ENCODE measurements at regions not wholly inside any gene's neighbourhood (a gene's known extent, or its start where the extent isn't known, plus 50 kb on each side); places are given as distances from the start of the nearest gene placed in this dataset.
"Not testable (repeated sequence)": the region's sequence is repeated elsewhere in the genome, so short reads cannot be mapped to it uniquely, and the experiment has no call there.

- DNase-seq = no peak
Observed at GRCh38 chr2:595831-596592, 81.2 kb downstream of the TMEM18 start.

DNA sequence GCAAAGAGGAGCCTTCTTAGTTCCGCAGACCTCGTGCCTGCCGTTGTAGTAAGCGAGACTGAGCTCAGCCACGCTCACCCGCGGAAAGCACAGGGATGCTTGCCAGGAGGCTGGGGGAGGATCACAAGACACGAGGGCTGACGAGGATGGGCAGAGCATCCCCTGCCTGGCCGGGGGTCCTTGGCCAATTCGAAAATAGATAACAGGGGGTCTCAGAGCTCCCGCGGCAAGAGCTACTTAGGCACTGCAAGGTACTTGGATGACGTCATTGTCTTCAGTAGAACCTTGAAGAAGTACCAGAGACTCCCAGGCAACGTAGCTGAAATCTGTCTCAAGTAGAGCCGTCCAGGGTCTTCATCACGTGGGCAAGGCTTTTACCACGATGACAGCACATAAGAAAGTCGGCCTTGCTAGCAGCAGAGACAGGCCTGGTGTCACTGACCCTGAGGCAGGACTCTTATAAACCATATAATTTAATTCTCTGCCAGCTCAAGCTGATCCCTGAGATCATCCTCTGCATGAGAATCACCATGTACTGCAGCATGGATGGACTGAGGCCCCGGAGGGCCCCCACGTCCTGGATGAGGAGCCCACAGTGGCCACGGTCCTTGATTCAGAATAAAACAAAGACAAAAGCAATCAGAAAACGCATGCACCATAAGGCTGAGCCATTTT, 81.9 kb downstream of the TMEM18 start:
- no peak for DNase-seq

GRCh38 chr2:594297-594949, 82.8 kb downstream of the TMEM18 start:
- no peak for DNase-seq

- no peak for DNase-seq
Observed at GRCh38 chr2:593356-594026, 83.7 kb downstream of the TMEM18 start.

DNA sequence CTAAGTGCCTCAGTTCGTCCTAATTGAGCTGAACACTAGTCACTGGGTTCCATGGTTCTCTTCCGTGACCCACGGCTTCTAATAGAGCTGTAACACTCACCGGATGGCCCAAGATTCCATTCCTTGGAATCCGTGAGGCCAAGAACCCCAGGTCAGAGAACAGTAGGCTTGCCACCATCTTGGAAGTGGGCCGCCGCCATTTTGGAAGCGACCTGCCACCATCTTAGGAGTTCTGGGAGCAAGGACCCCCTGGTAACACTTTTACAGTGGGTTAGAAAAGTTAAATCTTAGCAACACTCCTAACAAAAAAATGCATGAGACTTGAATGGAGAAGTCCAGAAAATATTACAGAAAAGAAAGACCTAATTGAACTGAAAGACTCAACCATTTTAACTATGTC, 84.5 kb downstream of the TMEM18 start:
- DNase-seq = no peak

GRCh38 chr2:590214-591175, 86.7 kb downstream of the TMEM18 start:
- no peak for DNase-seq

GRCh38 chr2:589281-590130, 87.7 kb downstream of the TMEM18 start:
- DNase-seq = no peak

- DNase-seq = no peak
Observed at GRCh38 chr2:588074-588645, 89.0 kb downstream of the TMEM18 start.

- no peak for DNase-seq
Observed at GRCh38 chr2:587087-587960, 89.9 kb downstream of the TMEM18 start.

DNA sequence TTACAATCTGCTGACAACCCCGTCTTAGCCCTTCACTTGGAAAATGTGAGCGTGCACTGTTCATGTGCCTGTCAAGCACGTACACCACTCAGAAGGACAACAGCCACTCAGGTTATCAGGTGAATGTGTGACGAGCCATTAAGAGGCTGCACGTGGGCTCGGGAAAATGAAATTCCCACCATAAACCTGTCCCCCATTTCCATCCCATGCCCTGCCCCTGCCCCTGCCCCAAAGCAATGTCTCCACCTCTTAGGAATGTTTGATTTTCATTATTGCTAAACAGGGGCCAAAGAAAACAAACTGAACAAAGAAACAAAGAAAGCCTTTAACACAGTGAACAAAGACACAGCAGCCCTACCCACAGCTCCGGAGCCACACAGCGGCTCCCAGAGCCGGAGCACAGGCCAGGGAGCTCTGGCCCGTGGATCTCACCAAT, 90.5 kb downstream of the TMEM18 start:
- peak in 2 of 58 donors; percentile 5 to 39 for DNase-seq

GRCh38 chr2:584863-585823, 92.1 kb downstream of the TMEM18 start:
- DNase-seq = no peak

GRCh38 chr2:583666-584065, 93.5 kb downstream of the TMEM18 start:
- DNase-seq = no peak

DNA sequence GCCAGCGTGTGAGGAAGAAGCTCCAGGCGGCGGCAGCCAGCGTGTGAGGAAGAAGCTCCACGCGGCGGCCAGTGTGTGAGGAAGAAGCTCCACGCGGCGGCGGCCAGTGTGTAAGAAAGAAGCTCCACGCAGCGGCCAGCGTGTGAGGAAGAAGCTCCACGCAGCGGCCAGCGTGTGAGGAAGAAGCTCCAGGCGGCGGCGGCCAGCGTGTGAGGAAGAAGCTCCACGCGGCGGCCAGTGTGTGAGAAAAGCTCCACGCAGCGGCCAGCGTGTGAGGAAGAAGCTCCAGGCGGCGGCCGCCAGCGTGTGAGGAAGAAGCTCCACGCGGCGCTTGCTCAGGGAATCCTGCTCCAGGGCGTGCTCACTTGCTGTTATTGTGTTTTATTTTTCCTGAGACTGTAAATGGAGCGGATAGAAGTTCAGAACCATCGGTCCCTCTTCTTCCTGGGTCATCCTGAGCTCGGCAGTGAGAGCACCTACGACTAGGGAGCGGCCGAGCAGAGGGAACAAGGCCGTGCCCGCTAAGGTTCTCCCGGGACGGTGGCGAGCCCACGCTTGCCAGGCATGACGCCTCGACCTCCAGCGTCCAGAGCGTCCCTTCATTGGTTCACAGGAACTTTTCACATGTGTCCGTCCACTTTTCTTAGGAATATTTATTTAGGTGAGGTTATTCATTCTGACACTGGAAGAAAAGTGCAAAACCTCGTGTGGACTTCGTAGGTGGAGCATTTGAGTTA, 94.2 kb downstream of the TMEM18 start:
- DNase-seq = no peak

DNA sequence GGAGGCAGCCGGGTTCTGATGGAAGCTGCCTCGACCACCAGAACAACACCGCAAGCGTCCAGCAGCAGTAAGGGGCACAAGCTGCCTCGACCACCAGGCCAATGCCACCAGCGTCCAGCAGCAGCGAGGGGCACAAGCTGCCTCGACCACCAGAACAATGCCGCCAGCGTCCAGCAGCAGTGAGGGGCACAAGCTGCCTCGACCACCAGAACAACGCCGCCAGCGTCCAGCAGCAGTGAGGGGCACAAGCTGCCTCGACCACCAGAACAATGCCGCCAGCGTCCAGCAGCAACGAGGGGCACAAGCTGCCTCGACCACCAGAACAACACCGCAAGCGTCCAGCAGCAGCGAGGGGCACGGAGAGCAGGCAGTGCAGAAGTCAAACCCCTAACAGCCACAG, 94.9 kb downstream of the TMEM18 start:
- not testable (repeated sequence) for DNase-seq

DNA sequence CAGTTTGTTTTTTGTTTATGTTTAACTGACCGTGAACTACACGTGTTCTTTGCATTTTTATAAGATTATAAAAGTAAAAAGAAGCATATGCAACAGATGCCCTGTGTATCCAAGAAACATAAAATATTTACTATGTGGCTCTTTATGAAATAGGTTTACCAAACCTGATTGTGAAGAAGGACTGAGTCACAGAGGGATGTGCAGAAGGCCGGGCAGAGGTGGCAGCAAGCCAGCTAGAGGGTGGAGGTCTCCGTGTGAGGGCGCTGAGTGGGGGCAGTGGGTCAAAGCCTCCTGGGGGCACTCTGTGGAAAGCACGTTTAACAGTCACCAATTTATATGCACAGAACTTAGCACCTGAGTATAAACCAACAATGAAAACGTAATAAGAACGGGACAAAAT, 97.2 kb downstream of the TMEM18 start:
- DNase-seq = no peak

DNA sequence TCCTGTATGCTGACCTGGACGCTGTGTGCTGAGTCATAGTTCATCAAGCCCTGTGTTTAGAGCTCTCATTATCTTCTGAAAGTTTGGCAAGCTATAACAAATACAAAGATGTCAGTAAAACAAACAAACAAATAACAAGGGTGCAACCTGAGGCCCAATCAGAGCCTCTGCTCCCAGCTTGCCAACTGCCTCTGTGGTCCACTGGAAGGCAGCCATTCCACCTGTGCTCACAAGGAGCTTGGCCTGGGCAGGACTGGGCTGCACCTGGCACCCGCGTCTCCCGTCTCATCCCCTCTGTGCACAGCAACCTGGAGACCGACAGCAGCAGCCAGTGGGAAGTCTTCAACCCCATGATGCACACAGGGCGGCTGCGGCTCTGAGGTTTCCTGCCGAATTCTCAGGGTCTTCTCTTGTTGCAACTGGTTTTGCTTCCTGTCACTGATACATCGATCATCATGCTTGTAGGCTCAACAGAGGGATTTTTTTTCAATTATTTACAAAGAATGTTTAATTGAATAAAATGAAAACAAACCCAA, 97.8 kb downstream of the TMEM18 start:
- no peak for DNase-seq

Data from anterior cingulate cortex (tissue), 58 donors.